ENCODE measurements at regions not wholly inside any gene's neighbourhood (a gene's known extent, or its start where the extent isn't known, plus 50 kb on each side); places are given as distances from the start of the nearest gene placed in this dataset.

GRCh38 chr17:36824678-36825101 is 112.6 kb upstream of the LHX1 start:
- Histone ChIP-seq H3K9me3 (ENCODE audit: low read depth) (no peaks in the 10 kb centered on the region), H3K36me3 (no peaks in the 10 kb centered on the region), H3K4me3 (no peak overlapping the region), H3K27me3 (peaks cover 9% of the 10 kb centered on the region), H3K27ac (no peak overlapping the region), H3K4me1 (ENCODE audit: low read depth) (no peaks in the 10 kb centered on the region)
- no peak for TF ChIP-seq CTCF (IDR thresholded peaks at IDR 0.05; ENCODE audit: low read depth, low read length)
- DNase-seq (ENCODE audit: low read depth in 1 of 2, low spot score in 1 of 2) = peak in 1 of 2 donors; percentile 11

GRCh38 chr17:36825113-36825512 is 112.2 kb upstream of the LHX1 start:
- H3K9me3 ChIP-seq (ENCODE audit: low read depth) = no peaks in the 10 kb centered on the region
- H3K27ac ChIP-seq = no peak overlapping the region

GRCh38 chr17:36825521-36825920 is 111.8 kb upstream of the LHX1 start:
- H3K27ac ChIP-seq = no peak overlapping the region
- H3K4me1 ChIP-seq (ENCODE audit: low read depth) = no peaks in the 10 kb centered on the region
- no peaks in the 10 kb centered on the region for H3K9me3 ChIP-seq (ENCODE audit: low read depth)
- H3K27me3 ChIP-seq = peaks cover 9% of the 10 kb centered on the region
- no peak overlapping the region for H3K4me3 ChIP-seq
- no peak for DNase-seq (ENCODE audit: low read depth in 1 of 2, low spot score in 1 of 2)
- H3K36me3 ChIP-seq = no peaks in the 10 kb centered on the region
- no peak for TF ChIP-seq CTCF (IDR thresholded peaks at IDR 0.05; ENCODE audit: low read depth, low read length)

More at GRCh38 chr17:36825113-36825512, 112.2 kb upstream of the LHX1 start:
- no peak overlapping the region for H3K4me3 ChIP-seq
- peaks cover 9% of the 10 kb centered on the region for H3K27me3 ChIP-seq
- no peak for TF ChIP-seq CTCF (IDR thresholded peaks at IDR 0.05; ENCODE audit: low read depth, low read length)
- no peaks in the 10 kb centered on the region for H3K4me1 ChIP-seq (ENCODE audit: low read depth)
- no peak for DNase-seq (ENCODE audit: low read depth in 1 of 2, low spot score in 1 of 2)
- no peaks in the 10 kb centered on the region for H3K36me3 ChIP-seq

- H3K27me3 ChIP-seq = peaks cover 9% of the 10 kb centered on the region
- no peak for DNase-seq (ENCODE audit: low read depth in 1 of 2, low spot score in 1 of 2)
- H3K36me3 ChIP-seq = no peaks in the 10 kb centered on the region
- no peaks in the 10 kb centered on the region for H3K4me1 ChIP-seq (ENCODE audit: low read depth)
- TF ChIP-seq CTCF (IDR thresholded peaks at IDR 0.05; ENCODE audit: low read depth, low read length) = no peak
- no peak overlapping the region for H3K4me3 ChIP-seq
- H3K9me3 ChIP-seq (ENCODE audit: low read depth) = no peaks in the 10 kb centered on the region
- no peak overlapping the region for H3K27ac ChIP-seq
These were observed 111.3 kb upstream of the LHX1 start for GRCh38 chr17:36825951-36826350.

- Histone ChIP-seq H3K9me3 (ENCODE audit: low read depth) (no peaks in the 10 kb centered on the region), H3K36me3 (no peaks in the 10 kb centered on the region), H3K4me1 (ENCODE audit: low read depth) (no peaks in the 10 kb centered on the region), H3K4me3 (no peak overlapping the region), H3K27me3 (peaks cover 9% of the 10 kb centered on the region), H3K27ac (no peak overlapping the region)
- TF ChIP-seq CTCF (IDR thresholded peaks at IDR 0.05; ENCODE audit: low read depth, low read length) = no peak
- no peak for DNase-seq (ENCODE audit: low read depth in 1 of 2, low spot score in 1 of 2)
These were observed 110.2 kb upstream of the LHX1 start for GRCh38 chr17:36827081-36827480.

GRCh38 chr17:36829676-36830075 is 107.6 kb upstream of the LHX1 start:
- peaks cover 9% of the 10 kb centered on the region for H3K27me3 ChIP-seq
- DNase-seq (ENCODE audit: low read depth in 1 of 2, low spot score in 1 of 2) = no peak
- no peak overlapping the region for H3K4me3 ChIP-seq
- H3K27ac ChIP-seq = no peak overlapping the region
- H3K9me3 ChIP-seq (ENCODE audit: low read depth) = no peaks in the 10 kb centered on the region
- TF ChIP-seq CTCF (IDR thresholded peaks at IDR 0.05; ENCODE audit: low read depth, low read length) = no peak
- H3K36me3 ChIP-seq = no peaks in the 10 kb centered on the region
- no peaks in the 10 kb centered on the region for H3K4me1 ChIP-seq (ENCODE audit: low read depth)

Measured in cardiac muscle cell (in vitro differentiated cells and primary cell).